Loucy (cell line): ENCODE measurements at regions not wholly inside any gene's neighbourhood (a gene's known extent, or its start where the extent isn't known, plus 50 kb on each side); places are given as distances from the start of the nearest gene placed in this dataset.

Experiments
- CTCF ChIP-seq: fragments of 200-600 bp; sonication (generic); conservative IDR thresholded peaks from 2 replicates; pipeline ENCODE4 v1.5.1; 2014; ENCODE audit warnings: mild to moderate bottlenecking, antibody characterized with exemption, low read length
- EZH2phosphoT487 ChIP-seq: fragments of 200-600 bp; IDR thresholded peaks from 2 replicates; pipeline ENCODE4 v1.6.1; 2018; ENCODE audit warnings: antibody characterized with exemption, mild to moderate bottlenecking, moderate library complexity, borderline replicate concordance

- no peak for TF ChIP-seq CTCF
- no peak for TF ChIP-seq EZH2phosphoT487
Measured at GRCh38 chr6:119961450-119961849, 611.9 kb upstream of the MAN1A1 start.
